B cell (primary cell): ENCODE measurements at regions not wholly inside any gene's neighbourhood (a gene's known extent, or its start where the extent isn't known, plus 50 kb on each side); places are given as distances from the start of the nearest gene placed in this dataset.

ENCODE experiments used
- ATAC-seq: fragments of 200-7000 bp; cut with Tn5 transposase; one replicate; pipeline ENCODE4 v1.10.0; 2021; ENCODE audit warnings: low read depth, mild to moderate bottlenecking, moderate number of reproducible peaks, moderate library complexity
- CTCF ChIA-PET: fragments of 350-600 bp; sonication (Branson Sonifier 250); formaldehyde crosslinking; loops from one replicate; lab custom pipeline; 2021; ENCODE audit warnings: antibody characterized with exemption, inconsistent platforms; lab: Charles Lee
- POLR2A ChIA-PET: fragments of 350-600 bp; sonication (Branson Sonifier 250); formaldehyde crosslinking; loops from one replicate; lab custom pipeline; 2021; ENCODE audit warnings: antibody characterized with exemption; lab: Charles Lee
- DNase-seq: peaks from one replicate; pipeline ENCODE4 v3.0.0; 2013
- H2AFZ ChIP-seq: 2 replicates; pipeline ENCODE4 v1.6.1; 2012; ENCODE audit warnings: mild to moderate bottlenecking, low read depth, low read length; ENCODE audit not compliant: insufficient read depth, poor library complexity, severe bottlenecking
- H3K27ac ChIP-seq, 2 donors: 1 replicate in 1 of 2; 2 replicates in 1 of 2; pipeline ENCODE4 v1.5.1; 2012 to 2013; ENCODE audit warnings: low read length in 2 of 2, mild to moderate bottlenecking in 2 of 2, moderate library complexity in 1 of 2
- H3K27me3 ChIP-seq, 4 experiments: fragments of 200-600 bp in 1 of 4; sonication (generic) in 1 of 4; replicated peaks in 1 of 4; 1 replicate in 2 of 4; 2 replicates in 2 of 4; pipeline versions ENCODE4 v1.6.1 to v1.7.0; 2013 to 2016; ENCODE audit warnings: low read length in 3 of 4, mild to moderate bottlenecking in 2 of 4, mixed read lengths in 1 of 4, moderate library complexity in 1 of 4; ENCODE audit not compliant: insufficient read depth in 4 of 4, control insufficient read depth in 3 of 4; ENCODE audit errors: control extremely low read depth in 1 of 4
- H3K36me3 ChIP-seq, 2 experiments: replicated peaks in 1 of 2; 1 replicate in 1 of 2; 2 replicates in 1 of 2; pipeline versions ENCODE4 v1.6.1 to v1.7.1; 2013; ENCODE audit warnings: low read length in 1 of 2; ENCODE audit not compliant: insufficient read depth in 2 of 2, control insufficient read depth in 1 of 2; ENCODE audit errors: control extremely low read depth in 1 of 2, extremely low read depth in 1 of 2
- H3K4me1 ChIP-seq, 2 donors: fragments of 200-600 bp in 1 of 2; sonication (generic) in 1 of 2; 1 replicate in 1 of 2; 2 replicates in 1 of 2; pipeline versions ENCODE4 v1.5.1 to v1.6.1; 2013 to 2017; ENCODE audit warnings: low read length in 2 of 2; ENCODE audit not compliant: control insufficient read depth in 2 of 2, insufficient read depth in 2 of 2
- H3K4me2 ChIP-seq: replicated peaks from 2 replicates; pipeline ENCODE3; 2012; ENCODE audit warnings: mild to moderate bottlenecking, low read depth, low read length; ENCODE audit not compliant: poor library complexity, severe bottlenecking
- H3K4me3 ChIP-seq, 5 experiments: fragments of 200-600 bp in 1 of 5; sonication (generic) in 1 of 5; 1 replicate in 3 of 5; 2 replicates in 2 of 5; pipeline versions ENCODE4 v1.5.1 to v1.7.0; 2011 to 2016; ENCODE audit warnings: low read length in 4 of 5, mild to moderate bottlenecking in 4 of 5, low read depth in 2 of 5, control low read depth in 1 of 5, moderate library complexity in 1 of 5; ENCODE audit not compliant: insufficient read depth in 1 of 5; ENCODE audit errors: control extremely low read depth in 1 of 5, extremely low read depth in 1 of 5
- H3K79me2 ChIP-seq: fragments of 200-600 bp; sonication (generic); one replicate; pipeline ENCODE4 v1.6.0; 2016; ENCODE audit warnings: low read length; ENCODE audit not compliant: control insufficient read depth, insufficient read depth
- H3K9ac ChIP-seq: fragments of 200-600 bp; sonication (generic); 2 replicates; pipeline ENCODE4 v1.6.1; 2017; ENCODE audit warnings: mild to moderate bottlenecking, low read length, moderate library complexity
- H3K9me3 ChIP-seq, 3 donors: one replicate each; pipeline versions ENCODE4 v1.6.1 to v1.7.1; 2013; ENCODE audit warnings: low read length in 2 of 3; ENCODE audit not compliant: control insufficient read depth in 2 of 3, insufficient read depth in 1 of 3; ENCODE audit errors: control extremely low read depth in 1 of 3
- H4K20me1 ChIP-seq: 2 replicates; pipeline ENCODE4 v1.6.0; 2012; ENCODE audit warnings: mild to moderate bottlenecking, low read length; ENCODE audit not compliant: insufficient read depth, control insufficient read depth, poor library complexity, severe bottlenecking
- H3K27ac Mint-ChIP-seq: one replicate; pipeline ENCODE4 v1.8.0; 2021; ENCODE audit warnings: mixed read lengths
- H3K27me3 Mint-ChIP-seq: one replicate; pipeline ENCODE4 v1.8.0; 2021; ENCODE audit warnings: mixed read lengths
- H3K4me1 Mint-ChIP-seq: one replicate; pipeline ENCODE4 v1.8.0; 2021; ENCODE audit warnings: mixed read lengths
- H3K4me3 Mint-ChIP-seq: one replicate; pipeline ENCODE4 v1.8.0; 2021; ENCODE audit warnings: mixed read lengths
- H3K9me3 Mint-ChIP-seq: one replicate; pipeline ENCODE4 v1.8.0; 2022; ENCODE audit warnings: mixed read lengths; ENCODE audit not compliant: insufficient read depth
- CTCF ChIP-seq: fragments of 200-600 bp; IDR thresholded peaks from one replicate; pipeline ENCODE4 v1.8.0; 2022; ENCODE audit warnings: antibody characterized with exemption, mild to moderate bottlenecking
- EZH2 ChIP-seq: IDR thresholded peaks from 2 replicates; pipeline ENCODE4 v1.6.1; 2012; ENCODE audit warnings: borderline replicate concordance, low read depth, mild to moderate bottlenecking, moderate library complexity, low read length; ENCODE audit not compliant: insufficient read depth, poor library complexity, severe bottlenecking
- WGBS: methylation state at CpG from one replicate; pipeline ENCODE4 v1.1.5; 2013; ENCODE audit warnings: missing lambda C conversion rate; ENCODE audit not compliant: insufficient coverage; 5-methylcytosine and 5-hydroxymethylcytosine counted together
- intact Hi-C: fragments of 100-400 bp; cut with micrococcal nuclease; formaldehyde crosslinking; loops from one replicate; pipeline ENCODE4 v1.10.0; 2022

GRCh38 chr2:240346015-240346752, 89.3 kb upstream of the GPC1 start:
- ChIA-PET POLR2A (no interaction called here), CTCF (no interaction called here)
- H3K27me3 Mint-ChIP-seq, result peaks cover 3% of the 10 kb centered on the region
- 86% methylated on average over 11 of the region's 16 CpGs for WGBS
- H4K20me1 ChIP-seq, result no peaks in the 10 kb centered on the region
- no peak overlapping the region for H3K9ac ChIP-seq
- no peaks in the 10 kb centered on the region for H3K36me3 ChIP-seq
- no peaks in the 10 kb centered on the region for H3K27me3 ChIP-seq
- H3K4me2 ChIP-seq, result no peak overlapping the region
- intact Hi-C loops, result no loop called here
- no peak overlapping the region for H3K27ac Mint-ChIP-seq
- no peaks in the 10 kb centered on the region for H3K9me3 Mint-ChIP-seq
- no peaks in the 10 kb centered on the region for H3K4me1 Mint-ChIP-seq
- H3K4me3 ChIP-seq, result no peak overlapping the region
- no peak overlapping the region for H2AFZ ChIP-seq
- H3K9me3 ChIP-seq, result peaks cover 0 to 6% (median 0%) of the 10 kb centered on the region in 3 donors
- no peak overlapping the region for H3K27ac ChIP-seq
- H3K4me3 Mint-ChIP-seq, result no peak overlapping the region
- no peaks in the 10 kb centered on the region for H3K79me2 ChIP-seq
- ATAC-seq (no peak), DNase-seq (no peak)
- no peak for TF ChIP-seq CTCF
- TF ChIP-seq EZH2, result no peak
- no peaks in the 10 kb centered on the region for H3K4me1 ChIP-seq

- Histone ChIP-seq H3K4me3 (no peak overlapping the region), H4K20me1 (no peaks in the 10 kb centered on the region), H3K27me3 (no peaks in the 10 kb centered on the region), H2AFZ (no peak overlapping the region), H3K4me2 (no peak overlapping the region), H3K27ac (no peak overlapping the region), H3K9ac (no peak overlapping the region), H3K9me3 (peaks cover 0 to 6% (median 0%) of the 10 kb centered on the region in 3 donors), H3K4me1 (no peaks in the 10 kb centered on the region), H3K79me2 (no peaks in the 10 kb centered on the region), H3K36me3 (no peaks in the 10 kb centered on the region)
- intact Hi-C loops, result no loop called here
- POLR2A ChIA-PET, result no interaction called here
- Mint-ChIP-seq H3K9me3 (no peaks in the 10 kb centered on the region), H3K27me3 (peaks cover 6% of the 10 kb centered on the region), H3K4me1 (no peaks in the 10 kb centered on the region), H3K4me3 (no peak overlapping the region), H3K27ac (no peak overlapping the region)
- DNase-seq (no peak), ATAC-seq (no peak)
- CTCF ChIA-PET, result no interaction called here
- no peak for TF ChIP-seq CTCF
- no peak for TF ChIP-seq EZH2
- WGBS, result 86% methylated on average over 17 of the region's 20 CpGs
These were observed 88.6 kb upstream of the GPC1 start for GRCh38 chr2:240346753-240347372.
